GM19463 (cell line): ENCODE measurements at regions not wholly inside any gene's neighbourhood (a gene's known extent, or its start where the extent isn't known, plus 50 kb on each side); places are given as distances from the start of the nearest gene placed in this dataset.

Experiments used
- ATAC-seq: cut with Tn5 transposase; IDR thresholded peaks from one replicate; pipeline ENCODE4 v1.9.1; 2021; ENCODE audit warnings: mild to moderate bottlenecking, moderate library complexity; ENCODE audit not compliant: unreplicated experiment

DNA sequence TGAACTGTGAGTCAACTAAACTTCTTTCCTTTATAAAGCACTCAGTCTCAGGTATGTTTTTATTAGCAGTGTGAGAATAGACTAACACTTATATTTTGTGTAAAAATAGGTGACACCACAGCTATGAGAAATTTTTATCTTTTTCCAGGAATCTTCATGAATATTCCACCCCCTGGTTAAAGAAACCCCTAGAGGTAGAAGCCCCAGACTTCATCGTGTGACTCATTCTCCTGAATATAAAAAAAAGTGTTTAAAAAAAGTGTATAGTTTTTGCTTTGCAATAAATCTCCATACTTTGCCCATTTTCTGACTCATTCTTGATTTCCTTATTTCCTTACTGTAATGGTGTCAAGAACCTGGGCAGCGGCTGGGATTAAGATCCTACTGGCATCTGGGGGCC, 667.6 kb upstream of the CELF2 start:
- ATAC-seq: no peak

DNA sequence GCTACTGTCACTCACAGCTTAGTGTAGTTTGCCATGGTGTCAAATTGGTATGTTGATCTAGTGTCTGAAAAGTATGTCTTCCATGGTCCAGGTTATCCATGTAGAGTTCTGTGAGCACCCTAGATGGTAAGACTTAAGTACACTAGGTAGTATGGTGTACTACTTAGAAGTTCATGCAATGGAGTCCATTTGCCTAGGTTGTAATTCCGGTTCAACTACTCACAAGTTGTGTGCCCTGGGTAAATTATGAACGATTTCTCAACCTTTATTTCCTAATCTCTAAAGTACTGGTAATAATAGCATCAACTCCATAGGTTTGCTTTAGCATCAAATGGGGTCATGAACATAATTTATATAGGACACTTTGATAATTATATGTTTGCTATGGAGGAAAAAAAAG, 666.2 kb upstream of the CELF2 start:
- ATAC-seq: no peak

DNA sequence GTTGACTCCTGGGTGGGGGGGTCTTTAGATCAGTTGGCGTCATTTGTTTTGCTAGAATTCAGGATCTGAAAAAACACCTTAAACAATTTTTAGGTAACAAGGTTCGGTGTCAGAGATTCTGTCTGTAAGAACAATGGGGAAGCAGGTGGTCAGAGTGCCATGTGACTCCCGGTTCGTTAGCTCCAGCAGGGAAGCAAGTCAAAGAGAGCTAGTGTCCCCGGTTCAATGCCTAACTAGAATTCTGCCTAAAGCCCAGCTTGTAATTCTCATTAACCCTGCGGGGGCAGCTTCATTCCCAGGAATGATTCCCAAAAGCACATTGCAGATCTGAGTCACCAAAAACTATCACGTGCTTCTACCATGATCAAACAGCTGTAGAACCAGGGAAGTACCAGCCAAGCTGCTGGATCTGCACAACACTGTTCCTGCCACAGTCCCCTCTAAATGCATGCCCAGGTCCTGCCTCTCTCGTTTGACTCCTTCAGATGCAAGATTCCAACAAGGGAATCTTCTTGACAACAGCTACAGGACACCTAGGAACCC, 664.3 kb upstream of the CELF2 start:
- ATAC-seq: no peak

DNA sequence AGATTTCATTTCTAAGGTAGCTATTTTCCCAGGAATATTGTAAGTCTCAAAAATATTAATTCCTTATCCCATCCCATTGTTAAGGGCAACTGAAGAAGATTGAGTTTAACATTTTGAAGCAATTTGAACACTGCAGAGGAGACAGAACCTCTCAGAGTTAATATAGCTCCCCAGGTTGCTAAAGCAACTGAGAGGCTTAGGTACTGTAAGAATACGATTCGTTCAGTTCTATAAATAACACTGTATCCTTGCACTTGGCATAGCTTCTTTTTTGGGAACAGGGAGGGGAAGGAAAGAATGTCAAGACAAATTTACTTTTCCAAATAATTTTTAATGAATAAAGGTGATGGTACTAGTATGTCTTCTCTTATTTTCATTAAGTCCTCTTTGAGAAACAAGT, 658.4 kb upstream of the CELF2 start:
- no peak for ATAC-seq

DNA sequence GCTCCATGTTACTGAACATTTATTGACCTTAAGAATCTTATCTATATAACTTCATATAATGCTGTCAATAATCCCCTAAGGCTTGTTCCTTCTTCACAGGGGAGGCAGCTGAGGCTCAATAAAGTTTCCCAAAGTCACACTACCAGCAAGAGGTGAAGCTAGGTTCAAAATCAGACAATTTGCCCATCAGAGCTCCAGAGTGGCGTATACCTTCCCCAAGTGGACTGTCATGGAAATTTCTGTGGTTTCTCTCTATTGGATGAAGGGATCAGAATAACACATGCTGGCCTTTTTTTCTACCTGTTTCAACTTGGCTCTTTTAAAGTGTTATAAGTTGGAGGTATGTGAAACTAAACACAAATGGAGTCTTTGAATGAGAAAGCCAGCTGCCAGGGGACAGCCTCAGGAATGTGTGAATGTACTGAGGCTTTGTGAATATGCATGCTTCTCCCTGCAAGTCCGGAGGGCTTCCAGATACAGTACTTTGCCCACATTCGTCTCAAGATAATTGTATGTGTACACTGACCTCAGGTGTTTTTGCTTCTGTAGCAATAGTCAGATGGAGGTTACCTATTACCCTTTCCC, 656.3 kb upstream of the CELF2 start:
- no peak for ATAC-seq

DNA sequence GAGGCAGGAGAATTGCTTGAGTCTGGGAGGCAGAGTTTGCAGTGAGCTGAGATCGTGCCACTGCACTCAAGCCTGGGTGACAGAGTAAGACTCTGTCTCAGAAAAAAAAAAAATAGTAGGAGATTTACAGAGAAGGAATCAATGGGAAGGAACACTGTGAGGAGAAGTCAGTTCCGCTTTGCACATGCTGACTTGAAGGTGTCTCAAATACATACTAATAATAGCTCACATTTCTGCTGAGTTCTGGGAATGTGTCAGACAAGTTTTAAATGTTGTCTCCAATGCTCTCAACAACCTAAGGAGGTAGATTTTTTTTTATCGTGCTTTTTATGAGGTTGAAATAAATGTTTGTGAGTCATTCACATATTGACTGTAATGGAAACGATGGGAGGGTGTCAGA, 654.9 kb upstream of the CELF2 start:
- ATAC-seq: no peak

DNA sequence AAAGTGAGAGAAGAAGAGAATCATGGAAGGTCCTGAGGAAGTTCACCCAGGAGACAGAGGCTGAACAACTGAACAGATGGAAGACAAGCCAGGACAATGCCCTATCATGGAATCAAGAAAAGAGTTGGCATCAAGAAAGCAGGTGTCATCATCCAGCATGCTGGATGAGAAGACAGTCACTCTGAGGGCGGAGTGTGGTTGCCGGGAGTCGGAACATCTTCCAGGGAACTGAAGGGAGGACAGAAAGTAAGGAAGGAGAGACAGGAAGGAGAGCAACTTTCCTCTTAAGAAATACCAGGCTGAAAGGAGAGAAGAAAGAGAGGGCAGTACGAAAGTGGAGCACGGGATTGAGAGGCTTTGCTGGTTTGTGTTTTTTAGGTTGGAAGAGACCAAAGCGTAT, 654.5 kb upstream of the CELF2 start:
- no peak for ATAC-seq

DNA sequence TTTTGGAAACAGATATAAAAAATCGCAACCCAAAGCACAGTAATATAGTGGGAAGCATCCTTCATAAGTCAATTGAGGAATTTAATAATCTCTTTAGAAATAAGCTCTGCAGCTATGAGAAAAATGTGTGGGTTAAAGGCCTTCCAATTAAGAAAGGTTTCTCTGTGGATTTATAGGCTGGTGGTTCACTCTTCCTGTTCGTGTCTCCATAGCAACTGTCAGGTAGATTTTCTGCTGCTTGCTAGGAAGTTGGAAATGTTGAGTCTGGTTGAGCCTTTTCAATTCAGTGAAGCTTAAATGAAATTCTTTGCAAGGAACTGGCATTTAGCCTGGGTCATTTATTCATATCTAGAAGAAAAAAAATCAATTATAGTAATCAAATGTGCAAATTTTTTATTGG, 652.8 kb upstream of the CELF2 start:
- no peak for ATAC-seq

DNA sequence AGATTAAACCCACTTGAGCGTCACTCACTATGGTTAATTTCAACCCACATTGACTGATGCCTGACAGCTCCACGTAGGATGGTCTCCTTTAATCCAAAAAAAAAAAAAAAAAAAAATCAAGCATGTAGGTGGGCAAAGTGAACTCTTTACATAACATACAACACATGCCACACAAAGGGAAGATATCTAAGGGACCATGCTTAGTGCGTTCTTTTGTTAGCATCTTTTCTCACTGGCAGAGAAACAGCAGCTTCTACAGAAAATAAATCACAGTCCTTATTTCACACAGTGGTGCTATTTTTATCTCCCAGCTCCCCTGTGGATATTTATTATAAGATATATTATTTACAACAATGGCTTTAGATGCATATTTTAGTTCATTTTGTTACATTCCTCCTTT, 652.0 kb upstream of the CELF2 start:
- no peak for ATAC-seq

DNA sequence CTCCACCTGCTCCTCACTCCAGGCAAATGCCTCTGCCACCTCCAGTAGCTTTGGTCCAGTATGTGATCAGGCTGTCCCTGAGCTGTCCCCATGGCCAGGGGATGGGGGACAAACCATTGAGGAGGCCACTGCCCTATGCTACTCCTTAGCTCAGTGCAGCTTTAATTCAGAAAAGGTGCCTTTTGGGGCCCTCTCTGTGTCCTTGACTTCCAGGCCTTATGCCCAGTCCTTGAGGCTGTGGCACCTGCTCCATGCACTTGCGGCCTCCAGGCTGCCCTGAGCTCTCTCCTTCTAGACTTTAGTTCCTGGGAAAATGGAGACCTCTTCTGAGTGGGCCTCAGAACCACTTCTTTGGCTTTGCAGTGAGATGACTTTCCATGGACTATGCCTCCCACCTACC, 650.8 kb upstream of the CELF2 start:
- no peak for ATAC-seq

DNA sequence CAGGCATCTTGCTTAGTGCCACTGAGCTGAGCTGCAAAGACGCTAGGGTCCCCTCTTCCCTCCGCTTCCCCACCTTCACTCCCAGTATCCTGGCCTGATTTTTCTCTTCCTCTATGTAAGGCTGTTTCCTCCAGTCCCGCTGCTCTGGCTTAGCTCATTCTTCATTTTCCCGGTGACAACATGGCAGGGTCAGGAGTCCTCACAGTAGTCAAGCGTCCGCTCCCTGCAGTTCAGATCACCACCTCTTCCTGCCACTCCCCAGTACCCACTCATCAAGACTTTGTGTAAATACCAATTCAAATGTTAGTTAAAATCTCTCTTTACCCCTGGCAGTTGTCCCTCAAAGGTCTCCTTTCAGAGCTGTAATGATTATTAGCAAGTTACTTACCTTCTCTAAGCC, 650.4 kb upstream of the CELF2 start:
- no peak for ATAC-seq

DNA sequence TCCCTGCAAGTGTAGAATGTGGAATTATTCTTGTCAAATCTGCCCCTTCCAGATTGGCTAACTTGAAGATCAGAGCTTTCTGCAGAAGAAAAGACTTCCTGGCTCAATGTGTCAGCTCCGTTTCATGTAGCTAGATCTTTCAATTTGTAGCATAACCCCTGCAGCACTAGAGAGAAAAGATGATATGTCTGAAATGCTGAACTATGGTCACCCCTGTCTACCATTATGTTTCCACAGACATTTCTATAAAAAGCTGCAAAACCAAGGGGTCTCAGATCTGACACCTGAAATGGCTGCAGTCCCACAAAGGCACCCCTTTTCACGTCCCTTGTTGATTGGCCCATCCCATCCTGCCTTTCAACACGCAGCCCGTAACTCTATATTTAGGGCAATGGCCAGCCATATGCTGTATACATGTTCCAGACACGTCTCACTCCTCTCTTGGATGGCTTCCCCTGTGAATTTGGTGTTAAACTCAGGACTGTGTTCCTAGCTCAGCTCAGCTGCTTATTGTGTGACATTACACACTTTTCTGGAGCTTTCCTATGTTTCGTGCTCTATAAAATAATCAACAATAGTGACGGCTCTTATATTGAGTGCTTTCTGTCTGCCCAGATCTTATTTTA, 648.6 kb upstream of the CELF2 start:
- ATAC-seq: no peak

DNA sequence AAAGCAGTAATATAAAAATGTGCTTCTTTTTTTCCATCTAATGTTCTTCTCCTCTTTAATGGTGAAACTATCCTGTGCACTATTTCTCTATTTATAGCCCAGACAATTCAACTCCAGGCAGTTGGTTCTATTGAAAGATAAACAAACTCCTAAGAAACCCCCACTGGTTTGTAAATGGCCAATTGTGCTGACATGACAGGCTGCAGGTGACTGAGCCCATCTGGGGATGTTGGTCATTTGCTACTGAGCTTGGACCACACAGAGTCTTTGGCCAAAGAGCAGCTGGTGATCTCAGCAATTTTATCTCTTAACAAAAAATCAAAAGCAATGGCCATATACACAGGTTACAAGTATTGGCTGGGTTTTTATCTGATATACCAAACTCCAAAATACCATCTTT, 631.8 kb upstream of the CELF2 start:
- no peak for ATAC-seq

DNA sequence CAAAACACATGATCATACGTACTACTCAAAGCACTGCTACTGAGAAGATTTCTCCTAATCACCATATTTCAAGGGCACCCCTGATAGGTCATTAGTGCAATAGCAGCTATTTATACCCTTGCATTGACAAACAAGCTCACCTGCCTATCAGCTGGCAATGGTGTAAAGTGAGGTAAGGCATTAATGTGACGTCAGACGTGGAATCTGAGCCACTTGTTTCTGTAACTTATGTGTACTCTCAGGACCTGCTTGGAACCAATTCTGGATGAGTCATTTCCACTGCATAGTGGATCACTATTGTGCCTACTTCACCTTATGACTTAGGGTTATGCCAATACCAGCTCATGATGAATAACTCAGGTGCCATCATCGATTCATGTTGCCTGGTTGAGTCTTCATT, 628.5 kb upstream of the CELF2 start:
- ATAC-seq: no peak

DNA sequence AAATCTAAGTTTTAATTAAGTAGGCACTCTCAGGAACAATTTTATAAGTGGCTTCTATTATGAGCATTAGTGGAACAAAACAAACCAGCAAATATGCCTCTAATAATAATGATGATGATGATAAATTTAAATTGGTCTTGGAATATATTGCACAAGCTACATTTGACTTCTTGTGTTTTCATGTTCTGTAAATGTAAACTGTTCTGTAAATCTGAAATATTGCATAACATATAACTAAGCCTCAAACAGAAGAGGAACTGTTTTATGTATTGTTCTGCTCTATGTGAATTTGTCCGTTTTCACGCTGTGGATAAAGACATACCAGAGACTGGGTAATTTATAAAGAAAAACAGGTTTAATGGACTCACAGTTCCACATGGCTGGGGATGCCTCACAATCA, 625.2 kb upstream of the CELF2 start:
- ATAC-seq: no peak

DNA sequence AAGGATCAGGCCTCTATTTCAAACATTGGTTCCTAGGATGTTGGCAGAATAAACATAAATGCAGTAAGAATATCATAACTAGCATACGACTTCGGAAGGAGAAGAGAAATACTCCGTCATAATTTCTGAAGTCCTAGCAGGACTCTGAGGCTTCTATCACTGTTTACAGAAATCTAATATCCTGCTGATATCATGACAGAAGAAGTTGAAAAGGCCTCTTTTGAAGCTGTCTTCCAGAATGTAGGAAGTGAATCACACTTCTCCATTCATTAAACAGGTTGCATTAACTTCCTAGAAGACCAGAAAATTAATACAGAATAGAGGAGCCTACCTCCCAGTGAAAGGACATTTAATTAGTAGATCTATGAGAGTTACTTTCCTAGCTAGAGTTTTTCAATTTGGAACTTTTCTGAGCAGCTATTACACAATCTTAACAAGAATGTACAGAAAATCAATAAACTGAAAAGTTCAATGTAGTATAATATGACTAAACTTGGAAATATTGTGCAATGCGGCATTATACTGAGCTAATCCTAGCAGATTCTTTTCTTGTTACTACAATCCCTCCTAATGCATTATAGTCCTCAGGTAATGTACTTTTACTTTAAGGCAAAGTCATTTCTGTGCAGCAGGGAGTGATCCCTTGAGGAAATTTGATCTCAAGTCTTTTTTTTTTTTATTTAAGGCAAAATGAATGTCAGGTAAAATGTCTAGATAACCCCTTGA, 622.6 kb upstream of the CELF2 start:
- ATAC-seq: no peak

DNA sequence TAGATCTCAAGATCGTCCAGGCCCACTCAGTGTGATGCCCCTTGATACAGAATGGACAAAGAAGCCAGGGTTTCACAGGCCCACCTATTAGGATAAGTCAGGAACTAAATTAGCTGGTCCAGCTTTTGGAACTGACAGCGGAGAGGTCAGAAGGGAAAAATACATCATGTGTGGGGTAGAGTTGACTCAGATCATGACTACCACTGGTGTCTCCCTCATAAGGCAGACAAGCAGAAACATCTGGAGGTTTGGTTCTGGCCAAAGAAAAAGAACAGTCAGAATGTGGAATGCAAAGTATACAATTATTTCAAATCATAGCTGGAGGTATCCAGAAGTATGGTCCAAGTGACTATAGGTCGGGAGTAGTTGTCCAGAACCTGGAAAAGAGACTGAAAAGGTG, 621.1 kb upstream of the CELF2 start:
- ATAC-seq: no peak

DNA sequence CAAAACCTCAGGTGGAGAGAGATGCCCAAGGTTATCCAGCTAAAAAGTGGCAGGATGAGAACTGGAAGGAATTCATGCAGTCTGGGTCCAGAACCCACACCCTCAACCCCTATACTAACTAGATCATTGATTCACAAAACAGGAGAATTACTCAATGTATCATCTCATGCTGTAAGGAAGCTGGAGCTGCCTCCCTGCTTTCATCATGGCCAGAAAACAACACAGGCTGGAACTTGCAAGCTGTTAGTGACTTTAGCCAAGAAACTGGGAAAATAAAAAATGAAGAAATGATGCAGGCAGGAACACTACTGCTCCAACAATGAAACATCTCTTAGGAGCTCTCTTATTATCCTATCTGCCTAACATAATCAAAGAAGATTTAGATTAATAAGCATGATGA, 619.8 kb upstream of the CELF2 start:
- no peak for ATAC-seq

DNA sequence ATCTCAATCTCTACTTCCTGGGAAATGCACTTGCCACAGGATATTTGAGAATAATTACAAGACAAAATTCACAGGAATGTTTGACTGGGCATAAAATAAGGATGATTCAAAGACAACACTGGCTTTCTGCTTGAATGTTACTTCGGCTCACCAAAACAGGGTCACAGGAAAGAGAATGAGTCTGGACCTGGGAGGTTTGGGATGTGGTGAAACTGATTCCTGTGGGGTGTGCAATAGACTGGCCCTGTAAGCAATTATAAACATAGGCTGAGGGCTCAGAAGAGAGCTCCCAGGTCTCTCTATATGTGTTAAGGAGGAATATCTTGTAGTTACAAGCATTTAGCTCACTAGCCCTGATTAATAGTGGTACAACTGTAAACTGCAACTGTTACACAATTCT, 613.9 kb upstream of the CELF2 start:
- no peak for ATAC-seq

DNA sequence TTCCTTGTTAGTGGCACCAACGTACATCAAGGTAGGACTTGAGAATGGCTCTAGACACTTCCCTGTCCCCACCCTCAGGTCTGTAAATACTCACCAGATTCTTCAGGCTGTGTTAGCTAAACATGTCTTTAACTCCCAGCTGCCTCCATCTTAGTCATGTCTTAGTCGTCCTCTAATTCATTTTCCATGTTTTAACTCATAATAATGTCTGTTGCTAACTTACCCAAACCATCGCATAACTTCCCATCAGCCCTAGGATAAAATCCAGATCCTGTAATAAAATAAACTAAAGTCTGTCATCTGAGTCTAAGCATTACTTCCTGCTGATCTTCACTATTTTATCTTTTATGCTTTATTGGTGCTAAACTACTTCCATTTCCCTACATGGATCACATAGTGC, 600.0 kb upstream of the CELF2 start:
- no peak for ATAC-seq

DNA sequence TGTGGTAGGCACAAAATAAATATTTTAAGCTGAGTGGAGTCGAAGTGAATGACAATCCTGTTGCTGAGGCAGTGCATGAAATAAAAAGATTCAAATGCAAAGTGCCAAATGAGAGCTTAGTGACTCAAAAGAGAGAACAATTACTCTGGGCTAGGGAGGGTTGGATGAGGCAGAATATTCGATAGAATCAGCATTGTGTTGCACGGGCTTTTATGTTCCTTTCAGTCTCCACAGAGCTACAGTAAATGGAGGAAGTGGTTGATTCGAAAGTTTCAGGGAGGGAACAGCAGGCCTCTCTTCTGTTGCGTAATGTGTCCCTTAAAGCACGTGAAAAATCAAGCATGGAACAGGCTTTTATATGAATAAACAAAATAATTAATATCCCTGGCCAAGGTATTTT, 599.3 kb upstream of the CELF2 start:
- peak; percentile 84 for ATAC-seq

DNA sequence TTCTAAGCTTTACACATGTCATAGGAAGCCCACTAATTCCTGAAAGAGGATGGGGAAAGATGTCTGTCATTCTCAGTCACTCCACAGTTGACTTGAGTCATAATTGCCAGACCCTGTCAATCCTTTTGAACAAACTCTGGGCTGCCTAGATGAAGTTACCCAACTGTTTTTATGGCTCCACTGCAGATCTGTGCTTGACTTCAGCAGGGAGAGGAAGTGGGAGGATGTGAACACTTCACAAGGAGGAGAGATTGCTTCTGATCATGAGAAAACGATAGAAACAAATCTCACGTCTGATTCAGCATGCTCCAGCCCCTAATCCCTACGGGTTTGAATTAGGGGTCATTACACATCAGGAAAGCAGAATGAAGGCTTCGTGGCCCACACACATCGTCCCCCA, 596.6 kb upstream of the CELF2 start:
- no peak for ATAC-seq
